ENCODE measurements at regions not wholly inside any gene's neighbourhood (a gene's known extent, or its start where the extent isn't known, plus 50 kb on each side); places are given as distances from the start of the nearest gene placed in this dataset.

GRCh38 chr10:61612450-61612849 is 50.3 kb upstream of the CABCOCO1 start:
- no peak for TF ChIP-seq CTCF (IDR thresholded peaks at IDR 0.05; ENCODE audit: low read depth, low read length, missing control alignments)
- DNase-seq (ENCODE audit: low read depth): no peak
- no peak overlapping the region for H3K4me3 ChIP-seq (ENCODE audit: low read depth, low read length)

DNA sequence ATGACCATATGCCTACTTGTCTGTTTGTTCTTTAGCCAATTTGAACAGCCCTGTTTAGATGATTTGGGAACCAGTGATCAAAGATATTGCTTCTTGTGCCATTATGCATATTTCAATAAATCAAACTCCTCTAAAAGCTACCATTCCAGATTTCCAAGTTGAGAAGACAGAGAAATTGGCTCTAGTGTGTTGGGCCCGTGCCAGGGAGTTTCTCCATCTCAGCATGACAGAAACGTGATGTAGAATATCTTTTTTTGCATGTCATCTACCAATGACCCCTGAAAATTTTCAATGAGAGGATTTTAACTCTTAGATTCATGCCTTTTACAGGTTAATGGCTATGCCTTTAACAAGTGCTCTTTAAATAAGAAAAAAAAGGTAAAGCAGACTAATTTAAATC is 50.7 kb upstream of the CABCOCO1 start:
- DNase-seq (ENCODE audit: low read depth): no peak
- H3K4me3 ChIP-seq (ENCODE audit: low read depth, low read length): no peak overlapping the region
- no peak for TF ChIP-seq CTCF (IDR thresholded peaks at IDR 0.05; ENCODE audit: low read depth, low read length, missing control alignments)

GRCh38 chr10:61609701-61610100 is 53.0 kb upstream of the CABCOCO1 start:
- no peak for DNase-seq (ENCODE audit: low read depth)
- no peak for TF ChIP-seq CTCF (IDR thresholded peaks at IDR 0.05; ENCODE audit: low read depth, low read length, missing control alignments)
- H3K4me3 ChIP-seq (ENCODE audit: low read depth, low read length): no peak overlapping the region

DNA sequence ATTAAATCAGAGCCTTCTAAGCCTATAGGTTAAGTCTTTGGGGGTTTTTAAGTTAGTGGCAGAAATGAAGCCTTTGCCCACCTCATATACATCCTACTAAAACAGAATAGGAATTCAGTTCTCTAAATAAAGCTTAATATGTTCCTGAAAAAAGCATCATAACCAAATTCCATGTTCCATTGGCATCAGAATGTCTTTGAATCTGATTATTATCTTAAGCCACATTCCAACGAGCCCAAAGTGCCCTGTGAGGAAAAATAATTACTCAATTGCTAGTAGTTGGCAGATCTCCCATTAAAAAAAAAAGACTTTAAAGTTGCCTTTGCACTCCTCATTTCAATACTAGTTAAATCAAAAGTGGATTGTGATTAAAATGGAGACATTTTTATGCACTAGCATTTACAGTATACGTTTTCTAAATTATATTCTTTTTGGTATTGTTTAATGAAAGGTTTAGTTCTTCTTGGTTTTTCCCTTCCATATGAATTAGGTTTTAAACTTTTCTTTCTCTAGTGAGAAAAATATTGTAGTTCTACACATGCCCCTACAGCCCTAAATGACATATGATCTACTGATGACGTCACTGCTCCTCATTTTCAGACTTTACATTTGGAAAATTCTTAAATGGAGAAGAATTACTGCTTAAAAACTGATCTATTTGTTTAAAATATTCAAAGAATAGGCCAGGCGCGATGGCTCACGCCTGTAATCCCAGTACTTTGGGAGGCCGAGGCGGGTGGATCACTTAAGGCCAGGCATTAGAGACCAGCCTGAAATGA is 54.3 kb upstream of the CABCOCO1 start:
- H3K4me3 ChIP-seq (ENCODE audit: low read depth, low read length): no peak overlapping the region
- no peak for TF ChIP-seq CTCF (IDR thresholded peaks at IDR 0.05; ENCODE audit: low read depth, low read length, missing control alignments)
- no peak for DNase-seq (ENCODE audit: low read depth)

- TF ChIP-seq CTCF (IDR thresholded peaks at IDR 0.05; ENCODE audit: low read depth, low read length, missing control alignments): peak; percentile 46
- no peak overlapping the region for H3K4me3 ChIP-seq (ENCODE audit: low read depth, low read length)
- no peak for DNase-seq (ENCODE audit: low read depth)
Observed at GRCh38 chr10:61606959-61607907, 55.5 kb upstream of the CABCOCO1 start.

DNA sequence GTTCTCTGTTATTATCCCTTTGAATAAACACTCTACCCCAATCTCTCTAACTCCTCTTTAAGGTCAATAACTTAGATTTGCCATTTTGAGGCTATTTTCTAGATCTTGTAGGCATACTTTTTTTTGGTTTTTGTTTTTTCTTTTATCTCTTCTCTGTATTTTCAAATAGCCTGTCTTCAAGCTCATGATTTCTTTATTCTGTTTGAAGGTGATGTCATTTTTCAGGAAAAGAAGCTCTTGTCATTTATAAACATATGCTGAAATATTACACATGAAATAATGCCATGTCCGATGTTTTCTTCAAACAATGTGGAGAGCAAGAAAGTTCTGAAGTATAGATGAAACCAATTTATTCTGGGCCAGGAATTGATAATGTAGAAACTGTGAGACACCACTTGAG is 57.5 kb upstream of the CABCOCO1 start:
- no peak overlapping the region for H3K4me3 ChIP-seq (ENCODE audit: low read depth, low read length)
- DNase-seq (ENCODE audit: low read depth): no peak
- no peak for TF ChIP-seq CTCF (IDR thresholded peaks at IDR 0.05; ENCODE audit: low read depth, low read length, missing control alignments)

All from GM12864 (cell line).